HL-60 (cell line): ENCODE measurements at regions not wholly inside any gene's neighbourhood (a gene's known extent, or its start where the extent isn't known, plus 50 kb on each side); places are given as distances from the start of the nearest gene placed in this dataset.

ENCODE experiments used
- DNase-seq, 2 experiments: peaks; one replicate each; pipeline ENCODE4 v3.0.0-alpha.2; 2010 to 2020; ENCODE audit warnings: low read depth in 1 of 2, low spot score in 1 of 2
- H3K27ac ChIP-seq: fragments of 250-450 bp; sonication (Bioruptor Pico); replicated peaks from 2 replicates; pipeline ENCODE4 v1.5.1; 2020; ENCODE audit warnings: mild to moderate bottlenecking, moderate library complexity
- H3K27me3 ChIP-seq: fragments of 250-450 bp; sonication (Bioruptor Pico); 2 replicates; pipeline ENCODE4 v1.5.1; 2021; ENCODE audit warnings: mild to moderate bottlenecking, moderate library complexity; ENCODE audit not compliant: insufficient read depth, poor library complexity, severe bottlenecking
- H3K4me3 ChIP-seq: replicated peaks from 2 replicates; pipeline ENCODE4 v1.5.1; 2011; ENCODE audit warnings: mild to moderate bottlenecking, control low read depth, low read length; ENCODE audit not compliant: insufficient read depth
- CTCF ChIP-seq: IDR thresholded peaks from one replicate; pipeline ENCODE4 v1.5.1; 2011; ENCODE audit warnings: low read length, control low read depth, inconsistent platforms; ENCODE audit not compliant: insufficient read depth
- GABPA ChIP-seq: IDR thresholded peaks from 2 replicates; pipeline ENCODE4 v1.6.1; 2012; ENCODE audit warnings: low read depth
- POLR2AphosphoS5 ChIP-seq: IDR thresholded peaks from 2 replicates; pipeline ENCODE4 v1.6.1; 2012; ENCODE audit warnings: low read depth
- REST ChIP-seq: IDR thresholded peaks from 2 replicates; pipeline ENCODE4 v1.6.1; 2012; ENCODE audit warnings: low read depth; ENCODE audit not compliant: insufficient replicate concordance
- SPI1 ChIP-seq: IDR thresholded peaks from 2 replicates; pipeline ENCODE4 v1.6.1; 2012; ENCODE audit warnings: low read depth, mild to moderate bottlenecking, borderline replicate concordance

GRCh38 chr3:161913786-161914389, 417.3 kb downstream of the OTOL1 start:
- TF ChIP-seq CTCF, result no peak
- no peak for TF ChIP-seq POLR2AphosphoS5
- TF ChIP-seq GABPA, result no peak
- no peak for TF ChIP-seq REST
- TF ChIP-seq SPI1, result no peak
- Histone ChIP-seq H3K27me3 (no peaks in the 10 kb centered on the region), H3K27ac (no peak overlapping the region), H3K4me3 (no peak overlapping the region)
- no peak for DNase-seq

DNA sequence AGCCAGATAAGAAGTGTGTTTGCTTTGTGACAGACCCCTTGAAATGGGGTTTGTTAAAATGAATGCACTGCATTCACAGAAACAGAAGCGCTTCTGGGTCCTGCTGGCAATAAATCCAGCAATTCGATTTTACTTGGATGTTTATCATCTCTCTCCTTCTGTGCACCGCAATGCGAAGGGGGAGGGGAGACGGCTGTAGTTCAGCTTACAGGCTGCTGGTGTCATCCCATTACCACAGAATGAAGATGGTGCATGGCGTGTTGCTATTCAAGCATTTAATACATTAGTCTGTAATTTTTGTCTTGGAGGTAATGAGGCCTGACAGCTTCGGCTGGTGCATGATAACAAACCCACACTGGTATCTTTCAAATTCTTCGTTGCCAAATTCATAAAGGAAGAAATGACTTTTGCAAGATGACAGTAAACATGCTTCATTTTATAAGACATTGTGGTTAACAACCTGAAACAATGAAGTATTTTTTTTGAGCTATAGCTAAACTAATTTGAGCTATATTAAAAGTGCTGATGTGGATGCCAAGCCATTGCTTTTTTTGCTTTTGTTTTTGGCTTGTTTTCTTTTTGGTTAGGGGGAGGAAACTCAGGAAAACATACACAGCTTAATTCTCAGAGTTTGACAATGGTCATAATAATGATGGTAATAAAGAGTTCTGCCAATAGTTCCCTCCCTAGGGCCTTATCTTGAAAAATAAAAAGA, 418.3 kb downstream of the OTOL1 start:
- Histone ChIP-seq H3K27me3 (no peaks in the 10 kb centered on the region), H3K27ac (no peak overlapping the region), H3K4me3 (no peak overlapping the region)
- no peak for DNase-seq
- TF ChIP-seq CTCF, result no peak
- TF ChIP-seq GABPA, result no peak
- TF ChIP-seq POLR2AphosphoS5, result no peak
- TF ChIP-seq REST, result no peak
- no peak for TF ChIP-seq SPI1

- DNase-seq, result no peak
- no peak overlapping the region for H3K4me3 ChIP-seq
Observed at GRCh38 chr3:161915418-161915750, 418.8 kb downstream of the OTOL1 start.

More at GRCh38 chr3:161915418-161915750, 418.8 kb downstream of the OTOL1 start:
- no peaks in the 10 kb centered on the region for H3K27me3 ChIP-seq
- TF ChIP-seq POLR2AphosphoS5, result no peak
- TF ChIP-seq SPI1, result no peak
- TF ChIP-seq GABPA, result no peak
- no peak for TF ChIP-seq CTCF
- no peak for TF ChIP-seq REST
- no peak overlapping the region for H3K27ac ChIP-seq
